Adrenal gland (tissue), 5 donors: ENCODE measurements at regions not wholly inside any gene's neighbourhood (a gene's known extent, or its start where the extent isn't known, plus 50 kb on each side); places are given as distances from the start of the nearest gene placed in this dataset.

Experiments used
- POLR2A ChIP-seq, 2 donors: fragments of 450-650 bp; IDR thresholded peaks; one replicate each; pipeline ENCODE4 v1.6.1; 2017; ENCODE audit warnings: antibody characterized with exemption in 2 of 2, mild to moderate bottlenecking in 2 of 2, moderate library complexity in 1 of 2
- TF ChIP-seq, protein P1 (sequence below), 6 experiments: fragments of 450-650 bp in 4 of 6; fragments of 200-600 bp in 2 of 6; sonication (generic) in 1 of 6; IDR thresholded peaks; 1 replicate in 5 of 6; 2 replicates in 1 of 6; pipeline versions ENCODE4 v1.5.1 to v1.8.0; 2016 to 2021; ENCODE audit warnings: antibody characterized with exemption in 6 of 6, mild to moderate bottlenecking in 2 of 6, moderate library complexity in 1 of 6
- donor health status: DM: no; HTN: no; CAD: no.

- TF ChIP-seq, protein P1, sequence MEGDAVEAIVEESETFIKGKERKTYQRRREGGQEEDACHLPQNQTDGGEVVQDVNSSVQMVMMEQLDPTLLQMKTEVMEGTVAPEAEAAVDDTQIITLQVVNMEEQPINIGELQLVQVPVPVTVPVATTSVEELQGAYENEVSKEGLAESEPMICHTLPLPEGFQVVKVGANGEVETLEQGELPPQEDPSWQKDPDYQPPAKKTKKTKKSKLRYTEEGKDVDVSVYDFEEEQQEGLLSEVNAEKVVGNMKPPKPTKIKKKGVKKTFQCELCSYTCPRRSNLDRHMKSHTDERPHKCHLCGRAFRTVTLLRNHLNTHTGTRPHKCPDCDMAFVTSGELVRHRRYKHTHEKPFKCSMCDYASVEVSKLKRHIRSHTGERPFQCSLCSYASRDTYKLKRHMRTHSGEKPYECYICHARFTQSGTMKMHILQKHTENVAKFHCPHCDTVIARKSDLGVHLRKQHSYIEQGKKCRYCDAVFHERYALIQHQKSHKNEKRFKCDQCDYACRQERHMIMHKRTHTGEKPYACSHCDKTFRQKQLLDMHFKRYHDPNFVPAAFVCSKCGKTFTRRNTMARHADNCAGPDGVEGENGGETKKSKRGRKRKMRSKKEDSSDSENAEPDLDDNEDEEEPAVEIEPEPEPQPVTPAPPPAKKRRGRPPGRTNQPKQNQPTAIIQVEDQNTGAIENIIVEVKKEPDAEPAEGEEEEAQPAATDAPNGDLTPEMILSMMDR (IDR thresholded peaks at IDR 0.05) = no peak
- TF ChIP-seq POLR2A (IDR thresholded peaks at IDR 0.05) = no peak
These were observed 195.3 kb downstream of the SEMA6A start for GRCh38 chr5:116379306-116379705.
